ENCODE measurements at regions not wholly inside any gene's neighbourhood (a gene's known extent, or its start where the extent isn't known, plus 50 kb on each side); places are given as distances from the start of the nearest gene placed in this dataset.
"Not testable (repeated sequence)": the region's sequence is repeated elsewhere in the genome, so short reads cannot be mapped to it uniquely, and the experiment has no call there.

- no peak for DNase-seq
Measured at GRCh38 chr1:29583727-29584126, 347.4 kb downstream of the PTPRU start.

DNA sequence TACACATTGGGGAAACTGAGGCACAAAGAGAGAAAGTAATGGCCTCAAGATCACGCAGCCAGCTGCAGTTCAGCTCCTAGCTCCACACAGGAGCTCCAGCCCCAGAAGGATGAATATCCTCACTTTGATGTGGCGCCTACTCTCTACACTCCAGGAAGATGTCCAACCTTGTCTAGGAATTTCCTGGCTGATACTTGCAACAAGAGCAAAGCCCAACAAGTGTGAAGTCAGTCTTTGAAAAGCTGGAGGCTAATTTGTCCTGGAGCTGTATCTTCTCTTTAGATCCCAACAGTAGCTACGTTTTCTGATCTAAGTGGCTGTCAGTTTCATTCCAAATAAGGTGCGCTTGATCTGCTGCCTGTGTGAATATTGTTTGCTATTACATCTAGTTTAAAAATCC, 344.9 kb downstream of the PTPRU start:
- DNase-seq, result no peak

- DNase-seq, result no peak
Measured at GRCh38 chr1:29579821-29580425, 343.6 kb downstream of the PTPRU start.

DNA sequence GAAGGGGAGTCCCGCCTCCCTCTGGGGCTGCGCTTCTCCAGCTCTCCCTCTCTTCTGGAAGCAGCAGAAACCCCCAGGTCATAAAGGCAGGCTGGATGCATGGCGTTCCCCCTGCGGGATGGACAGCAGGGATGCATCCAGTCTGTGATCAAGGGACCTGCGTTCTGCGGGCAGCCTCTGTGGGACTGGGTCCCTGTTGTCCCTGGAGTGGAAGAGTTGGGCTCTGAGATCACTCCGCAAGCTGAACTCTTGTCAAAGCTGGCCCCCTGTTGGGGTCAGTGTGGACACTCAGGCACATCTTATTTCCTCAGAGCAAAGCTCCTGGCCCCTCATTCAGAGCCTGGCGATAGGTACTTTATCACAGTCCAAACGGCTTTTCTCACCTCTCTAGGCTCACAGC, 341.2 kb downstream of the PTPRU start:
- no peak for DNase-seq

DNA sequence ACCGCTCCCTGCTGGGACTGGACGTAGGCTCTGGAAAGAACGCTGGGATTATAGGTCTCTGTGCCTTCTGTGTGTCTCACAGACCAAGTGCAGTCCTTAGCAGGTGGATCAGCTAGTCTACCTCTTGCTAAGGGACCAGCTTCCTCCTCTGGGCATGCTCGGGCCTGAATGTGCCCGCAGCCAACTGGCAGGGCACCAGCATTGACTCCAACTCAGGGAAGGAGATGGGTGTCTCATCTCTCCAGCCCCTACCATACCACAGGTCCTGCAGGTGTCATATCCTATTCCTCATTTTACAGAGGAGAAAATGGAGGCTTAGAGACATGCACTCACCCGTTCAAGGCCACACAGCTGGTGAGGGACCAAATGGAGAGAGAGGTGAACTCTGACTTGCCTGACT, 340.2 kb downstream of the PTPRU start:
- no peak for DNase-seq

DNA sequence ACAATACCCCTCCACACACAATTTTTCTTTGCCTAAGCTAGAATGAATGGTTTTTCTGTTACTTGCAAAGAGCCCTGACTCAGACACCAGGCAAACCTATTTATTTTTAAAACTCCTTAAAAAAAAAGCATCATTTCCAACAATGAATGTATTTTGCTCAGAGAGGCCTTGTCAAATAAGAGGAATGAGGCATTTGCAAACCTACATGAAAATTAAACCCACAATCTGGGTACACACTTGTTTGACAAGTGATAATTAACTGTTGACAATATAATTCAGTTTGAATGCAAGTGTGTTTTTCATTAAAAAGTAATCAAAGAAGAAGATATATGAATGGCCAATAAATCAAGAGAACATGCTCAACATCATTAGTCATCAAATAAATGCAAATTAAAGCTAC, 339.5 kb downstream of the PTPRU start:
- DNase-seq, result no peak

DNA sequence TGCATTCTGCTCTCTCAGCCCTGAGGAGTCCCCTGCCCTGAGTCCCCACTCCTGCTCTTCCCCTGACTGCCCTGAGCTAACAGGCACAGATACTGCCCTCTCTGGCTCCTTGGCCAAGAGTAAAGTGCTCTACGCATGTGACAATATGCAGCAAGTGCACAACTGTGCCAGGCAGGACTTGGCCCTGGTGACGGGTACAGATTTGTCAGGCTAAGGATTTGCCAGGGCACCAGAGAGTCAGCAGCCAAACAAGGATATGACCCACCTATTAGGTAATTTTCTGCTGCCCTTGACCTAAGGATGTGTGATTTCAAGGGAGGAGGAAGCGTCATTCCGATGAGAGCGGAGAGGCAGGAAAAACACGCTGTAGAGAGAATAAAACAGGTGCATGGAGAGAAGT, 339.0 kb downstream of the PTPRU start:
- DNase-seq, result no peak

DNA sequence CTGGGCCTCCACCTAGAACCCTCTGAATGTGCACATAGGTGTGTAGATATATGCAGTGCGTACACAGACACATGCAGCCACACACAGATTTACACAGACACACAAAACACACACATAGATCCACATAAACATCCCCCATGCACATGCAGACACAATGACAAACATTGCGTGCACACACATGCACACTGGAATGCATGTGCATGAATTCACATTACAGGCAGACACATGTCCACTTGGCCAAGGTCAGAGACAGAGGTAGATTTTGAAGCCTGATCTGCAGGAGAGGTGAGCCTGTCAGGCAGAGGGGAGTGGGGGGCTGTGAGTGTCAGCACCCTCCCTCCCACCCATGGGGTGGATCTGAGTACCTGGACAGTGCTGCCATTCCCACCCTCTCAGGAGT, 338.5 kb downstream of the PTPRU start:
- no peak for DNase-seq

GRCh38 chr1:29569971-29570634, 333.8 kb downstream of the PTPRU start:
- no peak for DNase-seq

GRCh38 chr1:29567257-29567656, 330.9 kb downstream of the PTPRU start:
- no peak for DNase-seq

GRCh38 chr1:29565490-29565889, 329.2 kb downstream of the PTPRU start:
- no peak for DNase-seq

DNA sequence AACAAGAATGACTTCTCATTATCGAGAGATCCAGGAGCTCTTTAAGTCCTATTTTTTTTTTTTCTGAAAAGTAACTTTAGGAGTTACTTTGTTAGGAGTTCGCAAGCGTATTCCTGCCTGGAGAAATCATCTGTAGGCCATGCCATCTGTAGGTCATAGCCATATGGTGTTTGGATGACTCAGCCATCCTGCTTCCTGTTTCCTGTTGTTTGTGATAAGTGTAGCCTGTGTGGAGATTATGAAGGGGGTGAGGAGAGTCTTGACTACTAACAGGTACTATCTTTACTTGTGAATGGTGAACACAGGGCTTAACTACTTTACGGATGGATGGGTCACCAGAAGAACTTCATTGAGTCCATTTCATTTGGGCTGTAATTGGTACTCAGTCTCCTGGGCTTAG, 327.2 kb downstream of the PTPRU start:
- peak; percentile 20 for DNase-seq

GRCh38 chr1:29563092-29563491, 326.8 kb downstream of the PTPRU start:
- DNase-seq, result no peak

DNA sequence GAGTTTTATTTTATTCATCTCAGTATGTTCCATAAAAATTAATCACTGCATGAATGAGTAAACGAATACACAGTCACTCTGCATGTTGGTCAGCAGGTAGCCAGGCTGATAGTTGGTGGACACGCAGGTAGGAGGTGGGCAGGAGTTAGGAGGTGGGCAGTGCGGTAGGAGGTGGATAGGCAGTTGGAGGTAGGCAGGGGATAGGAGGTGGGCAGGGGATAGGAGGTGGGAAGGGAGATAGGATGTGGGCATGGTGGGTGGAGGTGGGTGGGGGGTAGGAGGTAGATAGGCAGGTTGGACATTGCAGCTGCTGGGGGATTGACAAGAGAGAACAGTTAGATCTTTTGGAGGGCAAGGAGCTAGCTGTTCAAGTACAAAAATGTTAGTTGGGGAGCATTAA, 322.7 kb downstream of the PTPRU start:
- DNase-seq, result no peak

DNA sequence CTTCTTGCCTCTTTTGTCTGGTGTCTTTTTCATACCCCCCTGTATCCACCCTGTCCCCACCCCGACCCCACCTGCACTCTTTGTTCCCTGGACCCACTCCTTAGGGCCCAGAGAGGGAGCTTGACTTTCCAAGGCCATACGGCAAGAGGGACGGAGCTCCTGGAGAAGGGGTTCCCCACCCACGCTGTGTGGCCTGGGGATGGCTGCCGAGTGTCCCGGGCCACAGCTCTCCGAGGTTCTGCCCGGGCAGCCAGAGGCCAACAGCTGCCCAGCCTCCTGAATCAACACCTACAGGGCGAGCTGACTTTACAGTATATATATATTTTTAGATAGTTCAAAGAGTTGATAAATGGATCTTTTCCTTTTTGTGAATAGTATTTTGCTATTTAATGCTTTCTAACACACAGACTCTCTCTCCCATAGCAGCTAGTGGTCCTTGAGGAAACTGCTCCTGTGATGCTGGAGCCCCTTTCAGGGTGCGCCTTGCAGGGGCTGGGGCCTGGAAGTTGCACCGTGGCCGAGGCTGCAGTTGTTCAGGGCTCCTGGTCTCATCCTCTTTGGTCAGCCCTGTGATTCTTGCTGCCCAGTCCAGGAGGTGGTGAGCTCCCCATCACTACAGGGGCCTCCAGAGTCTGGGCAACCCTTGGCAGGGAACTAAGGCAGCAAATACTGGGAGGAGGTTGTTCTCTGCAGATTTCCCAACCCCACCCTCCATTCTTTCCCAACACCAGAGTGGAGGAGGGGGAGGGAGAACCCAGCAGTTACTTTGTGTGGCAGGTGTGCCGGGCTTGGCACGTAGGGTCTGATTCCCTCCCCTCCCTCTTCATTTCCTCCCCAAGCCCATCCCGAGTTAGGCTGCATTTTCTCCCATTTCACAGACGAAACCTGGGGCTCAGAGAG, 321.6 kb downstream of the PTPRU start:
- no peak for DNase-seq

DNA sequence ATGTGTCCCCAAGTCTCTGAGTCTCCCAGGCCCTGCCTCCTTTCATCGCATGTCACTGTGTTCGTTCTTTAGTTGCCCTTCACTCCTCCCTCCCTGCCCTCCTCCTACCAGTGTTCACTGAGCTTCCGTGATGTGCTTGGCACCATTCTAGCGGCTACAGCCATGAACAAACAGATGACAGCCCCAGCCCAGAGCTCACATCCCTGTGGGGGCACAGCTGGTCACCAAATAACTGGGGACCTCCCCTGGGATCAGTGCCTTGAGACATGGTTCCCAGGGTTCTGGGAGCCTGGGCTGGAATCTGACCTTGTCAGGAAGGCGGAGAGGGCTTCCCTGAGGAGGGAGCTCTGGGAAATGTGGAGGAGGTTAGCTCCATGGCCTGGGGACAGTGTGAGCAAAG, 320.7 kb downstream of the PTPRU start:
- DNase-seq, result no peak

DNA sequence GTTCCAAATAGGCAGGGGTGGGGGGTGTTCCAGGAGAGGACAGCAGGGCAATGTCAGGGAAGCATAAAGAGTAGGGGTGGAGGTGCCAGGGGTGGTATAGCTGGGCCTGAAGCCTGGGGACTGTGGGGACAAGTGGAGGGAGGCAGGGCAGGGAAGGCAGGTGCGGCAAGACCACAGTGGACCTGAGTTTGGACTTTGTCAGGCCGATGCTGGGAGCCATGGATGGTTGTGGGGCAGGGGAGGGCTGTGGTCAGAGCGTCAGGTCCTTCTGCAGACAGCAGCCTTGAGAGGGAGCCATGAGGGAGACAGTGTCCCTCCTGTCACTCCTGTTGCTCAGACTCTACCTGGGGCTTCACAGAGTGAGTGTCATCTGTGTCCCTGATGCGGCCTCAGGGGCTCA, 320.3 kb downstream of the PTPRU start:
- DNase-seq, result no peak

DNA sequence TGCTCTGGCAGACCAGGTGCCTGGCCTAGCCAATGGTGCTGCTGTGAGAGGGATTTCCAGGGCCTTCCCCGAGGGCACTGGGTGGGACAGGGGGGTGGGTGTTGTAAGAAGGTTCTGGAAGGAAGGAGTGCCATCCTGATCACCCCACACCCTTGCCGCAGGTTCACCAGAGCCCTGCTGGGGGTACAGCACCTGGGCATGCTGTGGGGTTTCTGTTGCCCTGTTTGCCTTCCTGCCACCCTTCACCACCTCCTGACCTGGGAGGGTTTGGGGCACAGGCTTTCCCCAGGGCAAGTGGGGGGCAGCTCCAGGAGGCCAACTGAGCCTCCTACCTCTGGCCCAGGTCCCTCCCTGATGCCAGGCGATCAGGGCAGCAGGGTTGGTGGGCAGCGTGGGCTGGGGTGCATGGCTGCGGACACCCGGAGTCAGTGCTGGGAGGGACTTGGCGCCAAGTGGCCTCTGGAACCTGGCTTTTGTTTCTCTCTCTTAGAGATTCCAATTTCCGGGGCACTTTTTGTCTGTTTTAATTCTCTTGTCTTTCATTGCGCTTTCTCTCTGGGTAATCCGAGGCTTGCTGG, 318.8 kb downstream of the PTPRU start:
- no peak for DNase-seq

DNA sequence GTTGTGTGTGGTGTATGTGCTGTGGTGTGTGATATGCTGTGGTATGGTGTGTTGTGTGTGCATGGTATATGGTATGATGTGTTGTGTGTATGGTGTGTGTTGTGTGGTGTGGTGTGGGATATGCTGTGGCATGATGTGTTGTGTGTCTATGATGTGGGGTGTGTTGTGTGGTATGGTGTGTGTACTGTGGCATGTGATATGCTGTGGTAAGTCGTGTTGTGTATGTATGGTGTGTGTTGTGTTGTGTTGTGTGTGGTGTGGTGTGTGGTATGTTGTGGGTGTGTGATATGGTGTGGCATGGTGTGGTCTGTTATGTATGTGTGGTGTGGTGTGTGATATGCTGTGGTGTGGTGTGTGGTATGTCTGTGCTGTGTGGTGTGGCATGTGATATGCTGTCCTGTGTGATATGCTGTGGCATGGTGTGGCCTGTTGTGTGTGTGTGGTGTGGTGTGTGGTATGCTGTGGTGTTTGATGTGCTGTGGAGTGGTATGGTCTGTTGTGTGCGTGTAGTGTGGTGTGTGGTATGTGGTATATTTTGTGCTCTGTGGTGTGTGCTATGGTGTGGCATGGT, 318.0 kb downstream of the PTPRU start:
- DNase-seq, result no peak

GRCh38 chr1:29551123-29551936, 315.0 kb downstream of the PTPRU start:
- DNase-seq, result no peak

DNA sequence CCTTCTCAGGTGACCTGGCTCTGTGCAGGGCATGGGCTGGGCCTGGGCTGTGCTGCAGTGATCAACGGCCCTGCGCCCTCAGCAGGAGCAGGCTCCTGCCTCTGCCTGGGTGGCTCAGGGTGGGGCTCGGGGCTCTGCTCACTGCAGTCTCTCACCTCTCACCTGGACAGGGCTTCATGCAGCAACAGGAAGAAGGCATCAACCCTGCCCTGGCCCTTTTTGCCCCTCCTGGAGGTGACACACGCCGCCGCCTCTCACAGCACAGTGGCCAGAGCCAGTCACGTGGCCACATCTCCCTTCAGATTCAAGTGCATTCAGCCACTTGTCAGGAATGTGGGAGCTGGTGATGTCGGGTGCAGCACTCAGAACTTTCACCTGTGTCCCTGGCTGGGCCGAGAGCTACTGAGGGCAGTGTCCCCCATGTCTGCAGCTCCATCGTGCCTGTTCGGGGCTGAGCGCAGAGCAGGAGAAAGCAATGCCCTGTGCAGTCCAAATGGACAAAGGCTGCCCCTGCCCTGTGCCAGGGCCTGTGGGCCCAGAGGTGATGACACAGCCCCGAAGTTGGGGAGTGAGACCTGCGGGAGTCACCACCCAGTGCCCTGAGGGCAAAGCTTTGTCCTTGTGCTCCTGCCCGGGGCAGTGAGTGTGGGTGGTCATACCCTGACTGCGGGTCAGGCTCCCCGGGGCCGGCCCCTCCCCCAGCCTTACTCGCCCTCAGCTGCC, 314.0 kb downstream of the PTPRU start:
- no peak for DNase-seq

DNA sequence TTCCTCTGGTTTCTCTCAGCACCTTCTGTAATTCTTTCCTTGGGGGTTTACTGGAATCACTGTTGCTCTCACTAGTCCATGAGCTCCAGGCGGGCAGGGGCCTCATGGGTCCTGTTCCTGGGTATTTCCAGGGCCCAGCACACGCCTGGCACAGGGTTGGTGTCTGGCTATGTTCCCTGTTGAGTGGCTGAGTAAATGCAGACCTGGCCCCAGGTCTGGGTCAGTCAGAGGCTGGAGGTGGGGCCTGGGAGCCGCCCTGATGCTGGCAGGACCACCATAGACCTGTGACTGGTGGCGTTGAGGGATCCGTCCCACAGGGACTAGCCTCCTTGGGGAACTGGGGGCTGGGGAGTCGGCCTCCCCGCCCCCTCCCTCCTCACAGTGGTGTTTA, 313.4 kb downstream of the PTPRU start:
- not testable (repeated sequence) for DNase-seq
